Stimulated activated CD4-positive, alpha-beta T cell treated with anti-CD3 and anti-CD28 coated beads, Interleukin-4, amount 100 ng/mL, for 1 hour (primary cell): ENCODE measurements at regions not wholly inside any gene's neighbourhood (a gene's known extent, or its start where the extent isn't known, plus 50 kb on each side); places are given as distances from the start of the nearest gene placed in this dataset.
"Not testable (repeated sequence)": the region's sequence is repeated elsewhere in the genome, so short reads cannot be mapped to it uniquely, and the experiment has no call there.

Experiments
- DNase-seq: peaks from one replicate; pipeline ENCODE4 v3.0.0-alpha.2; 2020

- DNase-seq, result no peak
Measured at GRCh38 chr6:44049989-44050871, 77.0 kb downstream of the MRPL14 start.

- no peak for DNase-seq
Measured at GRCh38 chr6:44049163-44049988, 77.9 kb downstream of the MRPL14 start.

- no peak for DNase-seq
Measured at GRCh38 chr6:44048277-44048676, 79.0 kb downstream of the MRPL14 start.

- DNase-seq, result no peak
Measured at GRCh38 chr6:44047801-44048200, 79.5 kb downstream of the MRPL14 start.

GRCh38 chr6:44047179-44047546 is 80.1 kb downstream of the MRPL14 start:
- DNase-seq, result no peak

- DNase-seq, result no peak
Measured at GRCh38 chr6:44046516-44047178, 80.6 kb downstream of the MRPL14 start.

- no peak for DNase-seq
Measured at GRCh38 chr6:44045672-44046015, 81.6 kb downstream of the MRPL14 start.

- DNase-seq, result no peak
Measured at GRCh38 chr6:44044940-44045671, 82.1 kb downstream of the MRPL14 start.

- no peak for DNase-seq
Measured at GRCh38 chr6:44044154-44044539, 83.1 kb downstream of the MRPL14 start.

GRCh38 chr6:44043479-44044153 is 83.6 kb downstream of the MRPL14 start:
- no peak for DNase-seq

GRCh38 chr6:44042989-44043478 is 84.2 kb downstream of the MRPL14 start:
- no peak for DNase-seq

- DNase-seq, result no peak
Measured at GRCh38 chr6:44042261-44042988, 84.8 kb downstream of the MRPL14 start.

GRCh38 chr6:44041461-44042260 is 85.6 kb downstream of the MRPL14 start:
- no peak for DNase-seq

- no peak for DNase-seq
Measured at GRCh38 chr6:44040786-44041185, 86.5 kb downstream of the MRPL14 start.

GRCh38 chr6:44039839-44040350 is 87.4 kb downstream of the MRPL14 start:
- no peak for DNase-seq

- no peak for DNase-seq
Measured at GRCh38 chr6:44039191-44039719, 88.0 kb downstream of the MRPL14 start.

- DNase-seq, result no peak
Measured at GRCh38 chr6:44038543-44039065, 88.6 kb downstream of the MRPL14 start.

- no peak for DNase-seq
Measured at GRCh38 chr6:44037847-44038542, 89.3 kb downstream of the MRPL14 start.

- not testable (repeated sequence) for DNase-seq
Measured at GRCh38 chr6:44037276-44037675, 90.0 kb downstream of the MRPL14 start.
